Spleen (tissue), 3 donors: ENCODE measurements at regions not wholly inside any gene's neighbourhood (a gene's known extent, or its start where the extent isn't known, plus 50 kb on each side); places are given as distances from the start of the nearest gene placed in this dataset.

Source experiments
- POLR2A ChIP-seq, 3 donors: fragments of 450-650 bp; IDR thresholded peaks; one replicate each; pipeline ENCODE4 v1.5.1; 2017; ENCODE audit warnings: antibody characterized with exemption in 3 of 3, mild to moderate bottlenecking in 1 of 3
- POLR2AphosphoS5 ChIP-seq, 3 donors: sonication (generic); formaldehyde crosslinking; IDR thresholded peaks; one replicate each; pipeline ENCODE4 v1.5.1; 2017; ENCODE audit warnings: antibody characterized with exemption in 3 of 3

DNA sequence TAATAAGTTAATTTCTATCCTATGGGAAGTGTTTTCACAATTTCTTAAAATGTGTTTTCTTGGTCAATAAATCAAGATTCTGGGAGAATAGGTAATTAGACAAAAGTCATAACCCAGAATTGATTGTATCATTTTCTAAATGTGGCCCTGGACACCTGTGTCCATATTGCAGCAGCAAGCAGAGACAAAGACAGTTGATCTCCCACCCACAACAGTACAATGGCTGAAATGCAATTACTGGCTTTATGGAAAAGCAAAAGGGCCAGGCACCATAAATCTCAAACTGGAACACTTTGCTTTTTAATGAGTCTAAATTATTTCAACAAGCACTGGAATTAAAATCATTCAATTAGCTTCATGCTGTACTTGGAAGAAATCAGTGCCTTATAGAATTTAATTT, 157.2 kb downstream of the ESM1 start:
- no peak for TF ChIP-seq POLR2A (IDR thresholded peaks at IDR 0.05)
- TF ChIP-seq POLR2AphosphoS5 (IDR thresholded peaks at IDR 0.05), result no peak
